ENCODE measurements at regions not wholly inside any gene's neighbourhood (a gene's known extent, or its start where the extent isn't known, plus 50 kb on each side); places are given as distances from the start of the nearest gene placed in this dataset.

DNA sequence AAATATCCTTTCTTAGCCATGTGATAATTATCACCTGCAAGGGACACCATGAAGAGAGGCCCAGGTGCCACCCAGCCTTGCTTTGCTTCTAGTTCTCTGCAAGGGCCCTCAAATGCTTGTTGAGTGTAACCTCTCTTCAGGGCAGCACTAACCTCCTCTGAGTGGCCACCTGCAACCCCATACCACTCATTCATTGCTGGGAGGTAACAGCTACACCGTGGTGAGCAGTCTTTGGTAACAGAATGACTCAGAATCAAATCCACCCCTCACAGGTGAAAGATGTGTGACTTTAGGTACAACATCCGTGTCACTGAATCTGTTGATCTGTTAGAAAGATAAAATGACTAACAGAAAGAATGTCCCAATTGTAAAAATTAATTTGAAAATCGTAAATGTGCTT lies 365.1 kb upstream of the TRPC7 start:
- TF ChIP-seq POLR2A (IDR thresholded peaks at IDR 0.05; ENCODE audit: low read depth, low read length) = no peak
- no peak for TF ChIP-seq CTCF (conservative IDR thresholded peaks at IDR 0.05; ENCODE audit: low read depth, low read length)
- no peak for TF ChIP-seq RFX5 (IDR thresholded peaks at IDR 0.05; ENCODE audit: low read depth, low read length)
- TF ChIP-seq RAD21 (IDR thresholded peaks at IDR 0.05; ENCODE audit: low read length) = no peak
- no peak for TF ChIP-seq USF2 (IDR thresholded peaks at IDR 0.05; ENCODE audit: low read depth, low read length)
- no peak for TF ChIP-seq SMC3 (IDR thresholded peaks at IDR 0.05; ENCODE audit: low read depth, low read length)
- no peak for TF ChIP-seq MAFK (IDR thresholded peaks at IDR 0.05; ENCODE audit: low read depth, low read length)

Data from IMR-90 (cell line).